Coronary artery (tissue), 2 donors: ENCODE measurements at regions not wholly inside any gene's neighbourhood (a gene's known extent, or its start where the extent isn't known, plus 50 kb on each side); places are given as distances from the start of the nearest gene placed in this dataset.

Experiments used
- DNase-seq: peaks from one replicate; pipeline ENCODE4 v3.0.0-alpha.2; 2017; ENCODE audit warnings: low spot score
- H3K27ac ChIP-seq, 2 donors: fragments of 200-600 bp; sonication (generic); one replicate each; pipeline ENCODE4 v1.5.1; 2016 to 2019
- H3K4me3 ChIP-seq: fragments of 200-600 bp; sonication (generic); 2 replicates; pipeline ENCODE4 v1.5.1; 2016; ENCODE audit warnings: mild to moderate bottlenecking, moderate library complexity
- CTCF ChIP-seq: fragments of 200-600 bp; sonication (generic); IDR thresholded peaks from one replicate; pipeline ENCODE4 v1.5.1; 2019; ENCODE audit warnings: antibody characterized with exemption

GRCh38 chr15:85860394-85861161 is 65.9 kb upstream of the KLHL25 start:
- DNase-seq = no peak
- no peak for TF ChIP-seq CTCF

GRCh38 chr15:85865070-85865684 is 70.5 kb upstream of the KLHL25 start:
- no peak for TF ChIP-seq CTCF
- no peak for DNase-seq
- no peak overlapping the region for H3K4me3 ChIP-seq
- H3K27ac ChIP-seq = no peak overlapping the region

More at GRCh38 chr15:85860394-85861161, 65.9 kb upstream of the KLHL25 start:
- Histone ChIP-seq H3K4me3 (no peak overlapping the region), H3K27ac (no peak overlapping the region)

GRCh38 chr15:85867250-85867649 is 72.5 kb upstream of the KLHL25 start:
- no peak for TF ChIP-seq CTCF
- DNase-seq = no peak
- Histone ChIP-seq H3K27ac (no peak overlapping the region), H3K4me3 (no peak overlapping the region)

- Histone ChIP-seq H3K27ac (no peak overlapping the region), H3K4me3 (no peak overlapping the region)
- no peak for DNase-seq
- TF ChIP-seq CTCF = no peak
Observed at GRCh38 chr15:85869124-85869523, 74.4 kb upstream of the KLHL25 start.

- DNase-seq = no peak
- no peak overlapping the region for H3K27ac ChIP-seq
- no peak overlapping the region for H3K4me3 ChIP-seq
- no peak for TF ChIP-seq CTCF
Observed at GRCh38 chr15:85870216-85871014, 75.7 kb upstream of the KLHL25 start.

- no peak overlapping the region for H3K27ac ChIP-seq
- DNase-seq = no peak
- no peak overlapping the region for H3K4me3 ChIP-seq
- no peak for TF ChIP-seq CTCF
Observed at GRCh38 chr15:85871545-85871944, 76.8 kb upstream of the KLHL25 start.
